Upper lobe of left lung (tissue), 4 donors: ENCODE measurements at regions not wholly inside any gene's neighbourhood (a gene's known extent, or its start where the extent isn't known, plus 50 kb on each side); places are given as distances from the start of the nearest gene placed in this dataset.

Source experiments
- EP300 ChIP-seq, 4 donors: sonication (generic); formaldehyde crosslinking; IDR thresholded peaks; one replicate each; pipeline ENCODE4 v1.5.1; 2017; ENCODE audit warnings: antibody characterized with exemption in 4 of 4, control low read depth in 2 of 4
- POLR2A ChIP-seq, 4 donors: fragments of 450-650 bp; IDR thresholded peaks; one replicate each; pipeline ENCODE4 v1.5.1; 2016 to 2017; ENCODE audit warnings: antibody characterized with exemption in 4 of 4, mild to moderate bottlenecking in 2 of 4
- POLR2AphosphoS5 ChIP-seq, 2 donors: sonication (generic); formaldehyde crosslinking; IDR thresholded peaks; one replicate each; pipeline ENCODE4 v1.5.1; 2017; ENCODE audit warnings: antibody characterized with exemption in 2 of 2
- TF ChIP-seq, protein P1 (sequence below), 6 experiments: fragments of 450-650 bp in 4 of 6; fragments of 200-600 bp in 2 of 6; sonication (generic) in 2 of 6; IDR thresholded peaks; one replicate each; pipeline ENCODE4 v1.5.1; 2016 to 2019; ENCODE audit warnings: antibody characterized with exemption in 6 of 6

DNA sequence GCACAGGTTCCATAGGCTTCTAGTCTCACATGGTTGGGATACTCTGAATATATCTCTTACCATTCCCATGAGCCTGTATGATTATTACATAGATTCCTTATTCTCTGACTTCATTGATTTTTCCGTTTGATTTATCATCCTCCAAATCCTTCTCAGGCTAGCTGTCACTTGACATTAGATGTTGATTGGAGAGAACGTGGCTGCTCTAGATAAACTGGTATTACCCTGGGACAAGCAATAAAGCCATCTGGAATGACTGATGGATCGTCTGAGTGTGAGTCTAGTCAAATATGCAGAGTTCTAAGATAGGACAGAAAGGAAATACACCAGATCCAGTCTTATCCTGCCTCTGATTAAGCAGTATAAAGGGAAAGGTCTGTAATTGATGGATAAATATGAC, 325.6 kb upstream of the EPHA4 start:
- TF ChIP-seq, protein P1, sequence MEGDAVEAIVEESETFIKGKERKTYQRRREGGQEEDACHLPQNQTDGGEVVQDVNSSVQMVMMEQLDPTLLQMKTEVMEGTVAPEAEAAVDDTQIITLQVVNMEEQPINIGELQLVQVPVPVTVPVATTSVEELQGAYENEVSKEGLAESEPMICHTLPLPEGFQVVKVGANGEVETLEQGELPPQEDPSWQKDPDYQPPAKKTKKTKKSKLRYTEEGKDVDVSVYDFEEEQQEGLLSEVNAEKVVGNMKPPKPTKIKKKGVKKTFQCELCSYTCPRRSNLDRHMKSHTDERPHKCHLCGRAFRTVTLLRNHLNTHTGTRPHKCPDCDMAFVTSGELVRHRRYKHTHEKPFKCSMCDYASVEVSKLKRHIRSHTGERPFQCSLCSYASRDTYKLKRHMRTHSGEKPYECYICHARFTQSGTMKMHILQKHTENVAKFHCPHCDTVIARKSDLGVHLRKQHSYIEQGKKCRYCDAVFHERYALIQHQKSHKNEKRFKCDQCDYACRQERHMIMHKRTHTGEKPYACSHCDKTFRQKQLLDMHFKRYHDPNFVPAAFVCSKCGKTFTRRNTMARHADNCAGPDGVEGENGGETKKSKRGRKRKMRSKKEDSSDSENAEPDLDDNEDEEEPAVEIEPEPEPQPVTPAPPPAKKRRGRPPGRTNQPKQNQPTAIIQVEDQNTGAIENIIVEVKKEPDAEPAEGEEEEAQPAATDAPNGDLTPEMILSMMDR (IDR thresholded peaks at IDR 0.05), result no peak
- TF ChIP-seq POLR2AphosphoS5 (IDR thresholded peaks at IDR 0.05) (no peak), POLR2A (IDR thresholded peaks at IDR 0.05) (no peak), EP300 (IDR thresholded peaks at IDR 0.05) (no peak)
